HEK293 (cell line): ENCODE measurements at regions not wholly inside any gene's neighbourhood (a gene's known extent, or its start where the extent isn't known, plus 50 kb on each side); places are given as distances from the start of the nearest gene placed in this dataset.

ENCODE experiments used
- BCL11A ChIP-seq: fragments of 450-650 bp; formaldehyde crosslinking; IDR thresholded peaks from 2 replicates; pipeline ENCODE4 v1.5.1; 2016; ENCODE audit warnings: low read depth, missing biosample characterization, missing genetic modification characterization
- TF ChIP-seq, protein P1 (sequence below): fragments of 450-650 bp; formaldehyde crosslinking; IDR thresholded peaks from 2 replicates; pipeline ENCODE4 v1.5.1; 2016; ENCODE audit warnings: missing biosample characterization, missing genetic modification characterization

DNA sequence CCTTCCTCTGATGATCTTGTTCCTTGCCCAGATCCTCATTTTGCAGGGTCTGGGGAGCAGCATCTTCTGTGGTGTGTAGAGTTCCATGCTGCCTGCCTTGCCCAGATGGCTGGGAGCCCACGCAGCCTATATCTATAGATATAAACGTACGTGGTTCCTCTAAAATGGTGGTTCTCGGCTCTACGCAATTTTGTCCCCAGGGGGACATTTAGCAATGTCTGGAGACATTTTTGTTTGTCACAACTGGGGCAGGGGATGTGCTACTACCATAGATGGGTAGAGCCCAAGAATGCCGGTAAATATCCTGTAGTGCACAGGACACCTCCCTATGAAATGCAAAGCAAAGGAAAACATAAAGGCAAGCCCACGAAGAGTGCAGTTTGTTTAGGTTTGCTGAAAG, 98.4 kb upstream of the SPACA1 start:
- no peak for TF ChIP-seq BCL11A (tag by site-specific recombination)
- TF ChIP-seq, protein P1, sequence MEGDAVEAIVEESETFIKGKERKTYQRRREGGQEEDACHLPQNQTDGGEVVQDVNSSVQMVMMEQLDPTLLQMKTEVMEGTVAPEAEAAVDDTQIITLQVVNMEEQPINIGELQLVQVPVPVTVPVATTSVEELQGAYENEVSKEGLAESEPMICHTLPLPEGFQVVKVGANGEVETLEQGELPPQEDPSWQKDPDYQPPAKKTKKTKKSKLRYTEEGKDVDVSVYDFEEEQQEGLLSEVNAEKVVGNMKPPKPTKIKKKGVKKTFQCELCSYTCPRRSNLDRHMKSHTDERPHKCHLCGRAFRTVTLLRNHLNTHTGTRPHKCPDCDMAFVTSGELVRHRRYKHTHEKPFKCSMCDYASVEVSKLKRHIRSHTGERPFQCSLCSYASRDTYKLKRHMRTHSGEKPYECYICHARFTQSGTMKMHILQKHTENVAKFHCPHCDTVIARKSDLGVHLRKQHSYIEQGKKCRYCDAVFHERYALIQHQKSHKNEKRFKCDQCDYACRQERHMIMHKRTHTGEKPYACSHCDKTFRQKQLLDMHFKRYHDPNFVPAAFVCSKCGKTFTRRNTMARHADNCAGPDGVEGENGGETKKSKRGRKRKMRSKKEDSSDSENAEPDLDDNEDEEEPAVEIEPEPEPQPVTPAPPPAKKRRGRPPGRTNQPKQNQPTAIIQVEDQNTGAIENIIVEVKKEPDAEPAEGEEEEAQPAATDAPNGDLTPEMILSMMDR, result no peak
